Gastrocnemius medialis (tissue), 4 donors: ENCODE measurements at regions not wholly inside any gene's neighbourhood (a gene's known extent, or its start where the extent isn't known, plus 50 kb on each side); places are given as distances from the start of the nearest gene placed in this dataset.
"Not testable (repeated sequence)": the region's sequence is repeated elsewhere in the genome, so short reads cannot be mapped to it uniquely, and the experiment has no call there.

ENCODE experiments used
- ATAC-seq, 2 donors: fragments of 150-250 bp; one replicate each; pipeline ENCODE4 v1.9.1; 2016
- DNase-seq, 2 donors: peaks; one replicate each; pipeline ENCODE4 v3.0.0-alpha.2; 2019
- H3K27ac ChIP-seq, 4 donors: fragments of 200-600 bp; sonication (generic); 1 replicate in 1 of 4; 2 replicates in 3 of 4; pipeline ENCODE4 v1.5.1; 2016 to 2018; ENCODE audit warnings: mild to moderate bottlenecking in 2 of 4, moderate library complexity in 1 of 4
- H3K27me3 ChIP-seq, 3 donors: fragments of 200-600 bp; sonication (generic) in 2 of 3; 1 replicate in 1 of 3; 2 replicates in 2 of 3; pipeline versions ENCODE4 v1.5.1 to v1.6.0; 2016 to 2019; ENCODE audit warnings: mild to moderate bottlenecking in 1 of 3, moderate library complexity in 1 of 3
- H3K36me3 ChIP-seq, 2 donors: fragments of 200-600 bp; sonication (generic) in 1 of 2; one replicate each; pipeline ENCODE4 v1.5.1; 2017 to 2018
- H3K4me1 ChIP-seq, 2 donors: fragments of 200-600 bp; sonication (generic) in 1 of 2; one replicate each; pipeline ENCODE4 v1.5.1; 2016 to 2017; ENCODE audit warnings: mild to moderate bottlenecking in 2 of 2
- H3K4me3 ChIP-seq, 4 donors: fragments of 200-600 bp; sonication (generic) in 3 of 4; 1 replicate in 1 of 4; 2 replicates in 3 of 4; pipeline ENCODE4 v1.5.1; 2016 to 2019; ENCODE audit warnings: mild to moderate bottlenecking in 2 of 4
- H3K9me3 ChIP-seq, 3 donors: fragments of 200-600 bp; sonication (generic) in 2 of 3; 1 replicate in 1 of 3; 2 replicates in 2 of 3; pipeline ENCODE4 v1.5.1; 2016 to 2019
- CTCF ChIP-seq, 5 experiments: fragments of 450-650 bp in 3 of 5; fragments of 200-600 bp in 2 of 5; sonication (generic) in 2 of 5; IDR thresholded peaks in 4 of 5; conservative IDR thresholded peaks in 1 of 5; 1 replicate in 4 of 5; 2 replicates in 1 of 5; pipeline ENCODE4 v1.5.1; 2016 to 2019; ENCODE audit warnings: antibody characterized with exemption in 5 of 5, mild to moderate bottlenecking in 3 of 5, moderate library complexity in 3 of 5
- POLR2A ChIP-seq, 2 donors: fragments of 450-650 bp; IDR thresholded peaks; one replicate each; pipeline ENCODE4 v1.6.1; 2017; ENCODE audit warnings: antibody characterized with exemption in 2 of 2, mild to moderate bottlenecking in 2 of 2, moderate library complexity in 2 of 2
- in situ Hi-C, 4 donors: fragments of 200-750 bp; cut with MboI; loops; one replicate each; pipeline versions ENCODE4 v1.15.0 to v1.8.0; 2017; ENCODE audit warnings: low sequenced_read_pairs in 4 of 4
- intact Hi-C: fragments of 100-400 bp; cut with DNase I; formaldehyde crosslinking; loops from one replicate; pipeline ENCODE4 v1.15.1; 2023; ENCODE audit warnings: low total_unique reads

GRCh38 chr18:68176901-68177300 lies 538.0 kb downstream of the TMX3 start:
- Histone ChIP-seq H3K36me3 (no peaks in the 10 kb centered on the region), H3K4me3 (no peak overlapping the region), H3K27me3 (no peaks in the 10 kb centered on the region), H3K9me3 (no peaks in the 10 kb centered on the region), H3K27ac (no peak overlapping the region), H3K4me1 (no peaks in the 10 kb centered on the region)
- intact Hi-C loops = no loop called here
- ATAC-seq (no peak), DNase-seq (no peak)
- in situ Hi-C loops = no loop called here
- TF ChIP-seq POLR2A (IDR thresholded peaks at IDR 0.05) (no peak), CTCF (IDR thresholded peaks at IDR 0.05 in 4 of 5, conservative IDR thresholded peaks at IDR 0.05 in 1 of 5) (no peak)

- no peak for ATAC-seq
- Histone ChIP-seq H3K4me1 (no peaks in the 10 kb centered on the region), H3K36me3 (no peaks in the 10 kb centered on the region), H3K4me3 (no peak overlapping the region), H3K27ac (no peak overlapping the region), H3K27me3 (no peaks in the 10 kb centered on the region), H3K9me3 (no peaks in the 10 kb centered on the region)
- intact Hi-C loops = no loop called here
- in situ Hi-C loops = loop anchor here in 1 of 4 donors (25.0 kb wide), 1 partner anchor 111 kb away; no protein-coding TSS in a partner anchor
- DNase-seq = no peak
- no peak for TF ChIP-seq CTCF (IDR thresholded peaks at IDR 0.05 in 4 of 5, conservative IDR thresholded peaks at IDR 0.05 in 1 of 5)
- no peak for TF ChIP-seq POLR2A (IDR thresholded peaks at IDR 0.05)
Observed at GRCh38 chr18:68172842-68173549, 541.9 kb downstream of the TMX3 start.

- no peak overlapping the region for H3K4me3 ChIP-seq
- DNase-seq (no peak), ATAC-seq (no peak)
- no peaks in the 10 kb centered on the region for H3K4me1 ChIP-seq
- H3K27me3 ChIP-seq = no peaks in the 10 kb centered on the region
- in situ Hi-C loops (loop anchor here in 1 of 4 donors (25.0 kb wide), 1 partner anchor 103 kb away; no protein-coding TSS in a partner anchor), intact Hi-C loops (no loop called here)
- no peaks in the 10 kb centered on the region for H3K36me3 ChIP-seq
- H3K27ac ChIP-seq = no peak overlapping the region
- no peaks in the 10 kb centered on the region for H3K9me3 ChIP-seq
- TF ChIP-seq CTCF (IDR thresholded peaks at IDR 0.05 in 4 of 5, conservative IDR thresholded peaks at IDR 0.05 in 1 of 5) (no peak), POLR2A (IDR thresholded peaks at IDR 0.05) (no peak)
Observed at GRCh38 chr18:68164909-68165308, 550.0 kb downstream of the TMX3 start.

- intact Hi-C loops, DNase-seq, H3K4me1 ChIP-seq, H3K27ac ChIP-seq, H3K36me3 ChIP-seq, ATAC-seq, H3K4me3 ChIP-seq, H3K9me3 ChIP-seq, H3K27me3 ChIP-seq: not testable (repeated sequence)
- in situ Hi-C loops = loop anchor here in 1 of 4 donors (25.0 kb wide), 1 partner anchor 92 kb away; no protein-coding TSS in a partner anchor
Observed at GRCh38 chr18:68153821-68154220, 561.1 kb downstream of the TMX3 start.

GRCh38 chr18:68152770-68153169 lies 562.1 kb downstream of the TMX3 start:
- Histone ChIP-seq H3K4me3 (no peak overlapping the region), H3K27me3 (no peaks in the 10 kb centered on the region), H3K27ac (no peak overlapping the region), H3K36me3 (no peaks in the 10 kb centered on the region), H3K4me1 (no peaks in the 10 kb centered on the region), H3K9me3 (no peaks in the 10 kb centered on the region)
- intact Hi-C loops (no loop called here), in situ Hi-C loops (loop anchor here in 1 of 4 donors (25.0 kb wide), 1 partner anchor 90 kb away; no protein-coding TSS in a partner anchor)
- DNase-seq (no peak), ATAC-seq (no peak)
- TF ChIP-seq POLR2A (IDR thresholded peaks at IDR 0.05) (no peak), CTCF (IDR thresholded peaks at IDR 0.05 in 4 of 5, conservative IDR thresholded peaks at IDR 0.05 in 1 of 5) (no peak)
